HCT116 (cell line): ENCODE measurements at regions not wholly inside any gene's neighbourhood (a gene's known extent, or its start where the extent isn't known, plus 50 kb on each side); places are given as distances from the start of the nearest gene placed in this dataset.
"Not testable (repeated sequence)": the region's sequence is repeated elsewhere in the genome, so short reads cannot be mapped to it uniquely, and the experiment has no call there.

Source experiments
- ATAC-seq: fragments of 200-7000 bp; cut with Tn5 transposase; 2 replicates; pipeline ENCODE4 v1.9.1; 2020; ENCODE audit warnings: mild to moderate bottlenecking, moderate library complexity
- BruUV-seq: library from RNA; stranded (reverse); fragments of 400-500 nt; replicated peaks from 2 replicates; lab custom pipeline; 2021; lab: Mats Ljungman, UMichigan
- CTCF ChIA-PET: fragments of 300-600 bp; sonication (Branson Sonifier 250); formaldehyde crosslinking; loops from one replicate; lab custom pipeline; 2021; ENCODE audit warnings: antibody characterized with exemption; lab: Charles Lee
- POLR2A ChIA-PET: fragments of 300-600, 350-600 bp; sonication (Branson Sonifier 250); formaldehyde crosslinking; loops from one replicate; lab custom pipeline; 2021; ENCODE audit warnings: antibody characterized with exemption; lab: Charles Lee
- RAD21 ChIA-PET, 2 experiments: fragments of 300-600 bp; sonication (Branson Sonifier 250); formaldehyde crosslinking; loops; one replicate each; lab custom pipeline; 2023; ENCODE audit warnings: low total read pairs in 2 of 2; ENCODE audit not compliant: uncharacterized antibody in 2 of 2, unreplicated experiment in 2 of 2, low non-redundant PET in 1 of 2; lab: Charles Lee
- DNase-seq: peaks from one replicate; pipeline ENCODE4 v3.0.0-alpha.2; 2010; ENCODE audit warnings: low read depth, low spot score
- H2AFZ ChIP-seq: fragments of 200-600 bp; shearing (Covaris generic), sonication (generic); 2 replicates; pipeline ENCODE4 v1.6.1; 2017; ENCODE audit warnings: low read depth, mixed run types, mixed read lengths, antibody characterized with exemption, low read length; ENCODE audit not compliant: poor library complexity, severe bottlenecking
- H3K27ac ChIP-seq: 2 replicates; pipeline ENCODE4 v1.5.1; 2012; ENCODE audit warnings: low read depth, low read length
- H3K27me3 ChIP-seq: fragments of 200-600 bp; sonication (generic); 2 replicates; pipeline ENCODE4 v1.6.1; 2016; ENCODE audit warnings: mixed run types, low read length, mixed read lengths; ENCODE audit not compliant: insufficient read depth
- H3K36me3 ChIP-seq, 2 experiments: fragments of 200-500 bp in 1 of 2; fragments of 200-600 bp in 1 of 2; sonication (Bioruptor generic) in 1 of 2; sonication (generic) in 1 of 2; 2 replicates each; pipeline versions ENCODE4 v1.5.1 to v1.6.1; 2014 to 2016; ENCODE audit warnings: low read length in 2 of 2, inconsistent platforms in 1 of 2, mixed read lengths in 1 of 2, mixed run types in 1 of 2; ENCODE audit not compliant: insufficient read depth in 2 of 2, control insufficient read depth in 1 of 2
- H3K4me1 ChIP-seq, 2 experiments: fragments of 200-600 bp in 1 of 2; sonication (generic) in 1 of 2; 2 replicates each; pipeline versions ENCODE4 v1.5.1 to v1.6.1; 2012 to 2017; ENCODE audit warnings: low read length in 2 of 2, inconsistent platforms in 1 of 2, mild to moderate bottlenecking in 1 of 2, mixed read lengths in 1 of 2, mixed run types in 1 of 2, moderate library complexity in 1 of 2; ENCODE audit not compliant: insufficient read depth in 2 of 2, control insufficient read depth in 1 of 2
- H3K4me2 ChIP-seq: fragments of 200-600 bp; sonication (generic); 2 replicates; pipeline ENCODE4 v1.6.1; 2017; ENCODE audit warnings: mixed run types, low read length, mixed read lengths
- H3K4me3 ChIP-seq, 2 experiments: fragments of 200-600 bp in 1 of 2; sonication (generic) in 1 of 2; replicated peaks in 1 of 2; 2 replicates each; pipeline ENCODE4 v1.5.1; 2011 to 2016; ENCODE audit warnings: low read length in 2 of 2, control low read depth in 1 of 2, low read depth in 1 of 2, mild to moderate bottlenecking in 1 of 2, mixed read lengths in 1 of 2, mixed run types in 1 of 2
- H3K79me2 ChIP-seq: fragments of 200-600 bp; sonication (generic); 2 replicates; pipeline ENCODE4 v1.6.1; 2017; ENCODE audit warnings: mild to moderate bottlenecking, mixed run types, low read length, moderate library complexity, mixed read lengths; ENCODE audit not compliant: insufficient read depth
- H3K9ac ChIP-seq: fragments of 200-600 bp; sonication (generic); 2 replicates; pipeline ENCODE4 v1.6.1; 2016; ENCODE audit warnings: low read length, mixed read lengths
- H3K9me2 ChIP-seq: fragments of 200-600 bp; sonication (generic), shearing (Covaris generic); 2 replicates; pipeline ENCODE4 v1.6.1; 2017; ENCODE audit warnings: mixed run types, mild to moderate bottlenecking, moderate library complexity; ENCODE audit not compliant: insufficient read depth
- H3K9me3 ChIP-seq, 2 experiments: fragments of 200-500 bp in 1 of 2; fragments of 200-600 bp in 1 of 2; sonication (Bioruptor generic) in 1 of 2; sonication (generic) in 1 of 2; 2 replicates each; pipeline ENCODE4 v1.6.1; 2014 to 2017; ENCODE audit warnings: low read length in 2 of 2, mixed read lengths in 2 of 2, inconsistent platforms in 1 of 2, low read depth in 1 of 2, mild to moderate bottlenecking in 1 of 2, mixed run types in 1 of 2, moderate library complexity in 1 of 2; ENCODE audit not compliant: control insufficient read depth in 1 of 2, insufficient read depth in 1 of 2
- H4K20me1 ChIP-seq: fragments of 200-600 bp; sonication (generic), shearing (Covaris generic); 2 replicates; pipeline ENCODE4 v1.6.1; 2017; ENCODE audit warnings: mixed run types, mild to moderate bottlenecking, moderate library complexity; ENCODE audit not compliant: insufficient read depth
- ATF3 ChIP-seq: IDR thresholded peaks from 2 replicates; pipeline ENCODE4 v1.6.1; 2012
- CBX3 ChIP-seq: IDR thresholded peaks from 2 replicates; pipeline ENCODE4 v1.6.1; 2012; ENCODE audit warnings: low read depth
- CTCF ChIP-seq, 3 experiments: fragments of 200-600 bp in 1 of 3; sonication (generic) in 1 of 3; IDR thresholded peaks in 2 of 3; conservative IDR thresholded peaks in 1 of 3; 2 replicates each; pipeline ENCODE4 v1.5.1; 2012 to 2017; ENCODE audit warnings: low read depth in 2 of 3, low read length in 2 of 3, antibody characterized with exemption in 1 of 3, borderline replicate concordance in 1 of 3, control low read depth in 1 of 3, mild to moderate bottlenecking in 1 of 3, mixed read lengths in 1 of 3, mixed run types in 1 of 3, moderate library complexity in 1 of 3; ENCODE audit not compliant: insufficient read depth in 1 of 3
- EGR1 ChIP-seq: IDR thresholded peaks from 2 replicates; pipeline ENCODE4 v1.6.1; 2012; ENCODE audit warnings: low read depth
- EZH2phosphoT487 ChIP-seq: fragments of 200-600 bp; IDR thresholded peaks from 2 replicates; pipeline ENCODE4 v1.6.1; 2018; ENCODE audit warnings: antibody characterized with exemption, borderline replicate concordance
- MAX ChIP-seq: IDR thresholded peaks from 2 replicates; pipeline ENCODE4 v1.6.1; 2012
- RAD21 ChIP-seq: IDR thresholded peaks from 2 replicates; pipeline ENCODE4 v1.6.1; 2012; ENCODE audit warnings: low read depth, mild to moderate bottlenecking
- REST ChIP-seq: IDR thresholded peaks from 2 replicates; pipeline ENCODE4 v1.6.1; 2012; ENCODE audit warnings: low read depth
- SRF ChIP-seq: IDR thresholded peaks from 2 replicates; pipeline ENCODE4 v1.6.1; 2012; ENCODE audit warnings: low read depth
- ZFX ChIP-seq: fragments of 450-650 bp; IDR thresholded peaks from 2 replicates; pipeline ENCODE4 v1.6.1; 2017
- intact Hi-C: fragments of 100-400 bp; cut with micrococcal nuclease; formaldehyde crosslinking; loops from 2 replicates; pipeline ENCODE4 v1.10.0; 2022

GRCh38 chr6:4412077-4412476, 276.7 kb upstream of the ECI2 start (continued):
- no peak for TF ChIP-seq REST
- TF ChIP-seq CBX3 = no peak

- H2AFZ ChIP-seq, H3K9me3 ChIP-seq, H3K36me3 ChIP-seq, H3K4me3 ChIP-seq, BruUV-seq, POLR2A ChIA-PET, H3K9me2 ChIP-seq, H3K4me1 ChIP-seq, RAD21 ChIA-PET, H3K79me2 ChIP-seq, DNase-seq, ATAC-seq, H4K20me1 ChIP-seq, CTCF ChIA-PET, intact Hi-C loops, H3K27ac ChIP-seq, H3K4me2 ChIP-seq, H3K27me3 ChIP-seq, H3K9ac ChIP-seq: not testable (repeated sequence)
Measured at GRCh38 chr6:4407710-4408109, 272.3 kb upstream of the ECI2 start.

GRCh38 chr6:4405621-4406212, 270.3 kb upstream of the ECI2 start:
- H3K9ac ChIP-seq = no peak overlapping the region
- H2AFZ ChIP-seq = no peak overlapping the region
- ChIA-PET RAD21 (no interaction called here), CTCF (no interaction called here)
- no peaks in the 10 kb centered on the region for H3K9me2 ChIP-seq
- no peaks in the 10 kb centered on the region for H3K27me3 ChIP-seq
- H4K20me1 ChIP-seq = no peaks in the 10 kb centered on the region
- no peaks in the 10 kb centered on the region for H3K79me2 ChIP-seq
- TF ChIP-seq EGR1 (no peak), MAX (no peak), RAD21 (no peak), SRF (no peak), ATF3 (no peak), CTCF (IDR thresholded peaks at IDR 0.05 in 2 of 3, conservative IDR thresholded peaks at IDR 0.05 in 1 of 3; ENCODE audit: borderline replicate concordance in 1 of 3, insufficient read depth in 1 of 3, low read depth in 2 of 3, low read length in 2 of 3) (no peak), EZH2phosphoT487 (no peak), CBX3 (no peak), ZFX (no peak)
- TF ChIP-seq, all 23 proteins: peak for 0
- Histone ChIP-seq H3K4me2 (no peak overlapping the region), H3K36me3 (no peaks in the 10 kb centered on the region), H3K27ac (no peak overlapping the region), H3K4me1 (peaks cover 0 to 13% of the 10 kb centered on the region in 2 experiments; a peak in 3 of 4 replicates), H3K9me3 (no peaks in the 10 kb centered on the region), H3K4me3 (no peak overlapping the region)
- intact Hi-C loops = no loop called here
- POLR2A ChIA-PET = no interaction called here
- ATAC-seq = no peak
- DNase-seq = no peak
- no TSS peak for BruUV-seq
